Gastrocnemius medialis (tissue), 4 donors: ENCODE measurements at regions not wholly inside any gene's neighbourhood (a gene's known extent, or its start where the extent isn't known, plus 50 kb on each side); places are given as distances from the start of the nearest gene placed in this dataset.

ENCODE experiments used
- POLR2A ChIP-seq, 2 donors: fragments of 450-650 bp; IDR thresholded peaks; one replicate each; pipeline ENCODE4 v1.6.1; 2017; ENCODE audit warnings: antibody characterized with exemption in 2 of 2, mild to moderate bottlenecking in 2 of 2, moderate library complexity in 2 of 2
- TF ChIP-seq, protein P1 (sequence below), 5 experiments: fragments of 450-650 bp in 3 of 5; fragments of 200-600 bp in 2 of 5; sonication (generic) in 2 of 5; IDR thresholded peaks in 4 of 5; conservative IDR thresholded peaks in 1 of 5; 1 replicate in 4 of 5; 2 replicates in 1 of 5; pipeline ENCODE4 v1.5.1; 2016 to 2019; ENCODE audit warnings: antibody characterized with exemption in 5 of 5, mild to moderate bottlenecking in 3 of 5, moderate library complexity in 3 of 5

DNA sequence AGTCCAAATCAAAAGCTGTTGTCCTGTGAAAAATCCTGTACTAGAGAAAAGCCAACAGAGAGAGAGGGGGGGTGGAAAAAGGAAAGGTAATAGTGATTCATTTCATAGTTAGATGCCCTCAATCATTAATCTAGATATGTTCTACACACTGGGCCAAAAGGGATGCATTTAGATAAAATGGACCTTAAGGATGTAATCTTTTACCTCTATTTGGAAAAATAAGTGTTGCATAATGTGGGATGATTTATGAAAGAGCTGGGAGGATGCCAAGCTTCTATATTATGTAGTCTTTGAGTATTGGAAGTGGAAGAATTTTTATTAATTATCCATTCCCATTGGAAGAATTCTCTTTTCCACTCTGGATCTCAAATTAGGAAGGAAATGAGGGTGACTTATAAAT, 480.5 kb upstream of the ZEB2 start:
- TF ChIP-seq, protein P1, sequence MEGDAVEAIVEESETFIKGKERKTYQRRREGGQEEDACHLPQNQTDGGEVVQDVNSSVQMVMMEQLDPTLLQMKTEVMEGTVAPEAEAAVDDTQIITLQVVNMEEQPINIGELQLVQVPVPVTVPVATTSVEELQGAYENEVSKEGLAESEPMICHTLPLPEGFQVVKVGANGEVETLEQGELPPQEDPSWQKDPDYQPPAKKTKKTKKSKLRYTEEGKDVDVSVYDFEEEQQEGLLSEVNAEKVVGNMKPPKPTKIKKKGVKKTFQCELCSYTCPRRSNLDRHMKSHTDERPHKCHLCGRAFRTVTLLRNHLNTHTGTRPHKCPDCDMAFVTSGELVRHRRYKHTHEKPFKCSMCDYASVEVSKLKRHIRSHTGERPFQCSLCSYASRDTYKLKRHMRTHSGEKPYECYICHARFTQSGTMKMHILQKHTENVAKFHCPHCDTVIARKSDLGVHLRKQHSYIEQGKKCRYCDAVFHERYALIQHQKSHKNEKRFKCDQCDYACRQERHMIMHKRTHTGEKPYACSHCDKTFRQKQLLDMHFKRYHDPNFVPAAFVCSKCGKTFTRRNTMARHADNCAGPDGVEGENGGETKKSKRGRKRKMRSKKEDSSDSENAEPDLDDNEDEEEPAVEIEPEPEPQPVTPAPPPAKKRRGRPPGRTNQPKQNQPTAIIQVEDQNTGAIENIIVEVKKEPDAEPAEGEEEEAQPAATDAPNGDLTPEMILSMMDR (IDR thresholded peaks at IDR 0.05 in 4 of 5, conservative IDR thresholded peaks at IDR 0.05 in 1 of 5) = no peak
- TF ChIP-seq POLR2A (IDR thresholded peaks at IDR 0.05) = no peak
